GM23338 (cell line): ENCODE measurements at regions not wholly inside any gene's neighbourhood (a gene's known extent, or its start where the extent isn't known, plus 50 kb on each side); places are given as distances from the start of the nearest gene placed in this dataset.

Experiments
- ATAC-seq: fragments of 200-7000 bp; cut with Tn5 transposase; 3 replicates; pipeline ENCODE4 v1.9.1; 2020
- DNase-seq: peaks from one replicate; pipeline ENCODE4 v3.0.0-alpha.2; 2015; ENCODE audit warnings: low spot score
- H2AFZ ChIP-seq: fragments of 200-600 bp; sonication (generic); 2 replicates; pipeline ENCODE4 v1.8.0; 2016; ENCODE audit warnings: antibody characterized with exemption, mild to moderate bottlenecking, moderate library complexity
- H3F3A ChIP-seq: fragments of 200-600 bp; sonication (generic); replicated peaks from 2 replicates; pipeline ENCODE4 v1.8.0; 2017; ENCODE audit warnings: antibody characterized with exemption, mixed run types, low read depth
- H3K27ac ChIP-seq: fragments of 200-600 bp; sonication (generic); 2 replicates; pipeline ENCODE4 v1.6.1; 2016; ENCODE audit warnings: low read depth
- H3K27me3 ChIP-seq: fragments of 200-600 bp; sonication (generic); 2 replicates; pipeline ENCODE4 v1.8.0; 2016; ENCODE audit warnings: mild to moderate bottlenecking, mixed run types, moderate library complexity; ENCODE audit not compliant: insufficient read depth
- H3K36me3 ChIP-seq: fragments of 200-600 bp; sonication (generic); 2 replicates; pipeline ENCODE4 v1.8.0; 2016; ENCODE audit warnings: mild to moderate bottlenecking; ENCODE audit not compliant: insufficient read depth
- H3K4me1 ChIP-seq: fragments of 200-600 bp; sonication (generic); 2 replicates; pipeline ENCODE4 v1.8.0; 2016; ENCODE audit warnings: mild to moderate bottlenecking, moderate library complexity; ENCODE audit not compliant: insufficient read depth
- H3K4me2 ChIP-seq: fragments of 200-600 bp; sonication (generic); 2 replicates; pipeline ENCODE4 v1.7.1; 2017; ENCODE audit warnings: mixed run types
- H3K4me3 ChIP-seq: fragments of 200-600 bp; sonication (generic); 2 replicates; pipeline ENCODE4 v1.6.1; 2016; ENCODE audit warnings: mixed run types
- H3K79me2 ChIP-seq: fragments of 200-600 bp; sonication (generic); replicated peaks from 2 replicates; pipeline ENCODE4 v1.8.0; 2017; ENCODE audit warnings: mild to moderate bottlenecking; ENCODE audit not compliant: insufficient read depth
- H3K9me2 ChIP-seq: fragments of 200-600 bp; sonication (generic); 2 replicates; pipeline ENCODE4 v1.8.0; 2017; ENCODE audit not compliant: insufficient read depth
- H4K20me1 ChIP-seq: fragments of 200-600 bp; sonication (generic); replicated peaks from 2 replicates; pipeline ENCODE4 v1.8.0; 2017; ENCODE audit warnings: mild to moderate bottlenecking; ENCODE audit not compliant: insufficient read depth
- H3K27ac Mint-ChIP-seq: 2 replicates; pipeline ENCODE4 v1.8.0; 2020; ENCODE audit warnings: inconsistent platforms, mild to moderate bottlenecking, moderate library complexity, mixed read lengths
- H3K27me3 Mint-ChIP-seq: 3 replicates; pipeline ENCODE4 v1.8.0; 2022; ENCODE audit warnings: low read depth, mild to moderate bottlenecking, moderate library complexity, mixed read lengths, inconsistent platforms; ENCODE audit not compliant: insufficient read depth, poor library complexity
- H3K36me3 Mint-ChIP-seq: 3 replicates; pipeline ENCODE4 v1.8.0; 2021; ENCODE audit warnings: low read depth, mild to moderate bottlenecking, inconsistent platforms, moderate library complexity, mixed read lengths
- H3K4me1 Mint-ChIP-seq: 3 replicates; pipeline ENCODE4 v1.8.0; 2020; ENCODE audit warnings: mild to moderate bottlenecking, inconsistent platforms, mixed read lengths
- H3K4me3 Mint-ChIP-seq: 3 replicates; pipeline ENCODE4 v1.8.0; 2021; ENCODE audit warnings: moderate library complexity, mild to moderate bottlenecking, inconsistent platforms, mixed read lengths
- H3K9me3 Mint-ChIP-seq: 3 replicates; pipeline ENCODE4 v1.8.0; 2020; ENCODE audit warnings: moderate library complexity, mild to moderate bottlenecking, inconsistent platforms, mixed read lengths
- CREB1 ChIP-seq: fragments of 250-450 bp; sonication (Bioruptor Pico); IDR thresholded peaks from 2 replicates; pipeline ENCODE4 v1.5.0; 2020; ENCODE audit warnings: low read depth, mild to moderate bottlenecking, moderate library complexity
- CTCF ChIP-seq, 2 experiments: fragments of 200-600 bp in 1 of 2; sonication (generic) in 1 of 2; conservative IDR thresholded peaks; 2 replicates each; pipeline versions ENCODE4 v1.5.1 to v1.6.1; 2016 to 2017; ENCODE audit warnings: antibody characterized with exemption in 2 of 2, low read depth in 2 of 2, mild to moderate bottlenecking in 2 of 2, moderate library complexity in 1 of 2
- ETS1 ChIP-seq: IDR thresholded peaks from 2 replicates; pipeline ENCODE4 v1.6.1; 2016; ENCODE audit warnings: antibody characterized with exemption
- EZH2 ChIP-seq: fragments of 200-600 bp; sonication (generic); IDR thresholded peaks from one replicate; pipeline ENCODE4 v1.8.0; 2017; ENCODE audit warnings: antibody characterized with exemption, mild to moderate bottlenecking, low read depth; ENCODE audit not compliant: unreplicated experiment
- EZH2phosphoT487 ChIP-seq: fragments of 200-600 bp; sonication (generic); IDR thresholded peaks from one replicate; pipeline ENCODE4 v1.8.1; 2018; ENCODE audit warnings: antibody characterized with exemption; ENCODE audit not compliant: unreplicated experiment
- NANOG ChIP-seq: IDR thresholded peaks from 2 replicates; pipeline ENCODE4 v1.6.1; 2016; ENCODE audit warnings: antibody characterized with exemption, borderline replicate concordance
- POLR2AphosphoS5 ChIP-seq: IDR thresholded peaks from 2 replicates; pipeline ENCODE4 v1.6.1; 2016; ENCODE audit warnings: antibody characterized with exemption, low read depth
- REST ChIP-seq: IDR thresholded peaks from one replicate; pipeline ENCODE4 v1.6.1; 2018; ENCODE audit warnings: antibody characterized with exemption; ENCODE audit not compliant: unreplicated experiment

- no peak for TF ChIP-seq ETS1
- TF ChIP-seq REST: no peak
- TF ChIP-seq CREB1 (CRISPR knock-in tag): no peak
- H3K4me3 Mint-ChIP-seq: no peak overlapping the region
- no peaks in the 10 kb centered on the region for H3K9me3 Mint-ChIP-seq
- no peak overlapping the region for H3K27ac Mint-ChIP-seq
- Histone ChIP-seq H3K4me2 (no peak overlapping the region), H4K20me1 (no peaks in the 10 kb centered on the region), H3F3A (no peaks in the 10 kb centered on the region), H3K27ac (no peak overlapping the region), H3K4me3 (no peak overlapping the region), H3K36me3 (no peaks in the 10 kb centered on the region), H3K27me3 (no peaks in the 10 kb centered on the region), H3K9me2 (no peaks in the 10 kb centered on the region), H2AFZ (no peak overlapping the region), H3K4me1 (no peaks in the 10 kb centered on the region), H3K79me2 (no peaks in the 10 kb centered on the region)
- H3K4me1 Mint-ChIP-seq: peaks cover 9% of the 10 kb centered on the region
- H3K27me3 Mint-ChIP-seq: peaks cover 9% of the 10 kb centered on the region
- no peak for ATAC-seq
- peaks cover 1% of the 10 kb centered on the region; the same call in 1 of the 3 replicates for H3K36me3 Mint-ChIP-seq
- no peak for DNase-seq
Measured at GRCh38 chr5:171513591-171513990, 94.1 kb downstream of the FGF18 start.

- Histone ChIP-seq H3K9me2 (peaks cover 5% of the 10 kb centered on the region; the same call in 1 of the 2 replicates), H3K4me2 (no peak overlapping the region), H3K4me3 (no peak overlapping the region), H3K27ac (no peak overlapping the region), H3K27me3 (no peaks in the 10 kb centered on the region), H3K4me1 (peaks cover 24% of the 10 kb centered on the region), H3K79me2 (no peaks in the 10 kb centered on the region), H4K20me1 (no peaks in the 10 kb centered on the region), H3K36me3 (no peaks in the 10 kb centered on the region), H3F3A (no peaks in the 10 kb centered on the region), H2AFZ (peak overlapping the region; percentile 66; the same call in 1 of the 2 replicates)
- Mint-ChIP-seq H3K36me3 (peaks cover 2% of the 10 kb centered on the region; the same call in 2 of the 3 replicates), H3K4me3 (no peak overlapping the region), H3K4me1 (peaks cover 44% of the 10 kb centered on the region), H3K27me3 (peaks cover 32% of the 10 kb centered on the region), H3K27ac (no peak overlapping the region), H3K9me3 (no peaks in the 10 kb centered on the region)
- ATAC-seq (no peak), DNase-seq (no peak)
- no peak for TF ChIP-seq NANOG
- TF ChIP-seq ETS1: no peak
- no peak for TF ChIP-seq CREB1 (CRISPR knock-in tag)
- no peak for TF ChIP-seq EZH2
- no peak for TF ChIP-seq EZH2phosphoT487
- no peak for TF ChIP-seq POLR2AphosphoS5
- TF ChIP-seq CTCF (conservative IDR thresholded peaks at IDR 0.05; ENCODE audit: low read depth in 2 of 2): no peak
Measured at GRCh38 chr5:171518916-171519315, 99.5 kb downstream of the FGF18 start.
